IPS-15b (cell line): ENCODE measurements at regions not wholly inside any gene's neighbourhood (a gene's known extent, or its start where the extent isn't known, plus 50 kb on each side); places are given as distances from the start of the nearest gene placed in this dataset.

Experiments
- H3K27me3 ChIP-seq: one replicate; pipeline ENCODE4 v1.6.1; 2013; ENCODE audit warnings: low read length; ENCODE audit not compliant: control insufficient read depth, insufficient read depth
- H3K36me3 ChIP-seq: one replicate; pipeline ENCODE4 v1.6.1; 2013; ENCODE audit warnings: low read length; ENCODE audit not compliant: control insufficient read depth, insufficient read depth
- H3K4me1 ChIP-seq: one replicate; pipeline ENCODE4 v1.6.1; 2013; ENCODE audit warnings: mild to moderate bottlenecking, low read length; ENCODE audit not compliant: control insufficient read depth, insufficient read depth
- H3K4me3 ChIP-seq: one replicate; pipeline ENCODE4 v1.5.1; 2013; ENCODE audit warnings: low read depth, low read length
- H3K9ac ChIP-seq: one replicate; pipeline ENCODE4 v1.6.1; 2013; ENCODE audit warnings: low read depth, mild to moderate bottlenecking, low read length
- H3K9me3 ChIP-seq: one replicate; pipeline ENCODE4 v1.6.1; 2013; ENCODE audit warnings: mild to moderate bottlenecking, low read length; ENCODE audit not compliant: control insufficient read depth, insufficient read depth

DNA sequence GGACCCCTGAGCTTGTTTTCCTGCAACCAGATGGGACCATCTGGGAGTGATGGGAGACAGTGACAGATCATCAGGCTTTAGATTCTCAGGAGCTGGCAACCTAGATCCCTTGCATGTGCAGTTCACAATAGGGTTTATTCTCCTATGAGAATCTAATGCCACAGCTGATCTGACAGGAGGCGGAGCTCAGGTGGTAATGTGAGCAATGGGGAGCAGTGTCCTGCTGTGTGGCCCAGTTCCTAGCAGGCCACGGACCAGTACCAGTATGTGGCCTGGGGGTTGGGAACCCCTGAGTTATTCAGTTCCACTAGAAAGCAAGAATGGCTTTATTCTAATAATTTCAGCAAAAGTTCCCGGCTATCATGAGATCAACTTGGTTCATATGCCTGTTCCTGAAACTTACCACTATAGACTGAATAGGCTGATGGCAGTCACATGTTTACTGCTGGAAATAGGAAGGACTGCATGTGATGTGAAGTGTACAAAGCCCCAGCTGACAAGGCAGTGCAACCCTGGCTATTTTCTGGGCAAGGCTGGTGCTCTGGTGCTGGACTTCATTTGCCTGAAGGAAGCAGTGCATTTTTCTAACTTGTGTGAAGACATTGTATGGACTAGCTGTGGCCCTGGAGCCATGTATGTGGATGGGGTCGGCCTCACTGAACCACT lies 107.2 kb downstream of the SPRY1 start:
- H3K4me1 ChIP-seq, result peaks cover 13% of the 10 kb centered on the region
- H3K9ac ChIP-seq, result no peak overlapping the region
- H3K36me3 ChIP-seq, result no peaks in the 10 kb centered on the region
- H3K9me3 ChIP-seq, result peaks cover 3% of the 10 kb centered on the region
- H3K27me3 ChIP-seq, result no peaks in the 10 kb centered on the region
- no peak overlapping the region for H3K4me3 ChIP-seq

DNA sequence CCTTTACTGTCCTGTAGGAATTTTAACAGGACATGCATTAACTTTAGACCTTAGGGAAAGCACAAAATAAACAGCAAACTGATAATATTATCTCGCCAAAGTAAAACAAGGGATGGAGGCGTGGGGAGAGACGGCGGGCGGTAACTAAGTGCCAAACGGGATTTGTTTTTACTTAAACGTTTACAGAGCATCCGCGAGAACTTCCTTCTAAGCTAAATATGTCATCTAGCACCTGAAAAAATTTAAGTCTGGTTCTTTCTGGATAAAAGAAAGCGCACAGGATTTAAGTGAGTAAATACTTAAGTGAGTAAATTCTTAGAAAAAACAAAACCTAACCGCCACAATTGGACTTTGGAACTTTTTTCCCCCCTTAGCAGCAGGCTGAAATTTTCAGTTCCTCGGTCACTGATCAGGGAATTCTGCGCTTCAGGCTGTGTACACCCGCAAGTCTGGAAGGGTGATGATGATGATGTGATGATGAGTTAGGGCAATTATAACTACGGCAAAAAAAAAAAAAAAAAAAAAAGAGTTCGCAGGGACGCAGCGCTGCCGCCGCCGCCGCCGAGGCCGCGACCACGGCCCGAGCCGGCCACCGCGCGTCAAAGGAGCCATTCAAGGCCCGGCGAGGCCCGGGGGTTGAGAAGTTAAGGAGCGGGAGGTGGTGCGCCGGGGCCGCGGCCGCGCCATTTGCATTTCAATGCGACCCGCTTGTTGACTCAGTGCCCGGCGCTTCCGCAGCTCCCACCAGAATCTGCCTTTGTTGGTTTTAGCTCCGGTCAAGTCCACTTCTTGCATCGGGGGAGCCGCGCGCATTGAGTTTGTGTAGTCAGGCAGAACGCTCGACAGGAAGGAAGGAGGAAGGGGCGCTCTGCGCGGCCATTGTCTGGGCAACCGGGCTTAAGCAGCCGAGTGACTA lies 108.8 kb downstream of the SPRY1 start:
- peak overlapping the region; percentile 56 for H3K9ac ChIP-seq

DNA sequence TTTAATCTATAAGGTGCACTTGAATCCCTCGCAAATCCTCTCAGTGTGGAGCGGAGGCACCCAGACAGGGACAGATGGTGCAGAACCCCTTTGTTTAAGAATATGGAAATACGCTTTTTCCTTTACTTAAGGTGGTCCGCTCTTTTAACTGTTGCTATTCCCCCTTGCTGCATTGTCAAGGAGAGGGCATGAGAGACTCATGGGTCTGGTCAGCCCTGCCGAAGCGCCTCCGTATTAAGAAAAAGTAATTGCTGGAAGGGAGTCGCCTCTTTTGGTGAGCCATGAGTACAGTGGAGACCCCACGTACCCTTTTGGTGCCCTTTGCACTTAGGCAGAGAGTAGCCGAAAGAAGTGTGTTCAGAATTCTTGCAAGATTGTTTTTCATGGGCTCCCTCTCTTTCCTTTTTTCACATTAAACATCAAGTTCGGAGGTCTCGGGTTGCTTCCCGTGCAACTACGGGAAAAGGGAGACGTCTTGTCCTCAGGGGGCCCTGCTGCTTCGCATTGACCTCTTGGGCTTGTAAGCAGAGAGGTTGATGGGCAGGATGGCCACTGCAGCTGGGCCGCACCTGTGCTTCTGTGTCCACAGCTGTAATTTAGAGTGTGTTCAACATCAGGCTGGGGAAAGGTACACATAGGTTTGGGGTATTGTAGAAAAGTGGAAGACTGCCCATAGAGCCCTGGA lies 109.6 kb downstream of the SPRY1 start:
- Histone ChIP-seq H3K4me3 (peak overlapping the region; percentile 59), H3K4me1 (peaks cover 13% of the 10 kb centered on the region), H3K9ac (peak overlapping the region; percentile 56), H3K36me3 (no peaks in the 10 kb centered on the region), H3K9me3 (peaks cover 3% of the 10 kb centered on the region), H3K27me3 (no peaks in the 10 kb centered on the region)

More for the DNA sequence above, 108.8 kb downstream of the SPRY1 start:
- Histone ChIP-seq H3K9me3 (peaks cover 3% of the 10 kb centered on the region), H3K36me3 (no peaks in the 10 kb centered on the region), H3K4me1 (peaks cover 13% of the 10 kb centered on the region), H3K4me3 (peak overlapping the region; percentile 59), H3K27me3 (no peaks in the 10 kb centered on the region)

- no peaks in the 10 kb centered on the region for H3K36me3 ChIP-seq
- peaks cover 3% of the 10 kb centered on the region for H3K9me3 ChIP-seq
- no peaks in the 10 kb centered on the region for H3K27me3 ChIP-seq
- H3K4me3 ChIP-seq, result no peak overlapping the region
- peaks cover 10% of the 10 kb centered on the region for H3K4me1 ChIP-seq
- no peak overlapping the region for H3K9ac ChIP-seq
Observed at GRCh38 chr4:123507376-123507775, 110.8 kb downstream of the SPRY1 start.

DNA sequence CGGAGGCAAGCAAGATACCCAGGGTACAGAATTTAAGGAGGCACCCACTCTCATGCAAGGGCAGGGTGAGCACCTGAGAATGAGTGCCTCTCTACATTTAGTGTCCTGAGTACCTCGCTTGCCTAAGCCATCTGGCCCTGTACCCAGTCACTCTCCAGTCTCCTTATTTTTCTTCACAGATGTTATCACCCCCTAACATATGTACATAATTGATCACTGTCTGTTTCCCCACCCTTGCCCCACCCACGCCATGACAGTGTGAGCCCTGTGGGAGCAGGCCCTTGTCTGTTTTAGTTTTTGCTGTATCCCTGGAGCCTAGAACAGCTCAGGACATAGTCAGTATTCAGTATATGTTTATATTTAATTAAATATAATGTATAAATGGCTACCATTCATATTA lies 113.6 kb downstream of the SPRY1 start:
- Histone ChIP-seq H3K4me3 (no peak overlapping the region), H3K36me3 (no peaks in the 10 kb centered on the region), H3K4me1 (peaks cover 10% of the 10 kb centered on the region), H3K27me3 (no peaks in the 10 kb centered on the region), H3K9ac (no peak overlapping the region), H3K9me3 (no peaks in the 10 kb centered on the region)

DNA sequence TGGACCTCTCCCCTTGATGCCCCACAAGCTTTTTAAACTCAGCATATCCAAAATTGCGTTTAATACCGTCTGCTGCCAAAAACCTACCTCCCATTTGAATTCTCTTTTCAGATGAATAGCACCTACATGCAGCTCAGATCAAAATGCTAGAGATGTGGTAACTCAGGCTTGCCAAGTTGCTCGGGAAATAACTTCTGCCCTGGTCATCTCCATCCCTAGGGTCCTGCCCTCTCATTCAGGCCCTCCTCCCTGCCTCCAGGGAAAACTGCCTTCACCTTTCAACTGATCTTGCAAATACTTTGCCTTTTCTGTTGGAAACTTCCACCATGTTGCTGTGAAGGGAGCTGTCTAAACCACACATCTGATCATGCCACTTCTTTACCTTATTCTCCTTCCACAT lies 114.1 kb downstream of the SPRY1 start:
- no peak overlapping the region for H3K9ac ChIP-seq

GRCh38 chr4:123516576-123516975 lies 120.0 kb downstream of the SPRY1 start:
- H3K9me3 ChIP-seq, result no peaks in the 10 kb centered on the region
- no peaks in the 10 kb centered on the region for H3K4me1 ChIP-seq
- H3K36me3 ChIP-seq, result no peaks in the 10 kb centered on the region
- H3K27me3 ChIP-seq, result no peaks in the 10 kb centered on the region
- no peak overlapping the region for H3K4me3 ChIP-seq
- no peak overlapping the region for H3K9ac ChIP-seq

More for the DNA sequence above, 114.1 kb downstream of the SPRY1 start:
- Histone ChIP-seq H3K27me3 (no peaks in the 10 kb centered on the region), H3K36me3 (no peaks in the 10 kb centered on the region), H3K4me1 (peaks cover 10% of the 10 kb centered on the region), H3K9me3 (no peaks in the 10 kb centered on the region), H3K4me3 (no peak overlapping the region)

DNA sequence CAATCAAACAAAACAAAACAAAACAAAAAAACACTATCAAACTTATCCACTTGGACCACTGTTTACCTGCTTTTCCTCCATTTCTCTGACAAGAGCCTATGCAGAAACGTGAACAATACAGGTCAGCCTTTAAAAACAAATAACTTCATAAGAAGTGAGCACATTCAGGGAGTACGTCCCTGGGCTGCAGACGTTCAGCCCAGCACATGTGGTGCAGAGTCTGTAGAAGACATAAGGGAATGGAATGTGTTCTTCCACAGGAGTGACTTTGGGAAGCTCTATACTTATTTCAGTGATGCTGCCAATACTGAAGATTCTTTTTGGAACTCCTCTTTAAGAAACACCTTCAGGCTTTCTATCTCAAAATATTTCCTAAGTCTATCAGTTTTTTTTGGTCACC lies 120.6 kb downstream of the SPRY1 start:
- no peaks in the 10 kb centered on the region for H3K4me1 ChIP-seq
- no peaks in the 10 kb centered on the region for H3K27me3 ChIP-seq
- no peak overlapping the region for H3K4me3 ChIP-seq
- H3K9me3 ChIP-seq, result no peaks in the 10 kb centered on the region
- H3K9ac ChIP-seq, result no peak overlapping the region
- H3K36me3 ChIP-seq, result no peaks in the 10 kb centered on the region

GRCh38 chr4:123517971-123518370 lies 121.4 kb downstream of the SPRY1 start:
- Histone ChIP-seq H3K4me1 (no peaks in the 10 kb centered on the region), H3K9ac (no peak overlapping the region), H3K4me3 (no peak overlapping the region), H3K9me3 (no peaks in the 10 kb centered on the region), H3K27me3 (no peaks in the 10 kb centered on the region), H3K36me3 (no peaks in the 10 kb centered on the region)

GRCh38 chr4:123520325-123520724 lies 123.7 kb downstream of the SPRY1 start:
- Histone ChIP-seq H3K9me3 (no peaks in the 10 kb centered on the region), H3K4me1 (no peaks in the 10 kb centered on the region), H3K36me3 (no peaks in the 10 kb centered on the region), H3K27me3 (no peaks in the 10 kb centered on the region), H3K4me3 (no peak overlapping the region), H3K9ac (no peak overlapping the region)

- Histone ChIP-seq H3K4me1 (no peaks in the 10 kb centered on the region), H3K36me3 (no peaks in the 10 kb centered on the region), H3K9ac (no peak overlapping the region), H3K4me3 (no peak overlapping the region), H3K9me3 (no peaks in the 10 kb centered on the region), H3K27me3 (no peaks in the 10 kb centered on the region)
Observed at GRCh38 chr4:123522081-123522480, 125.5 kb downstream of the SPRY1 start.
